LNCaP clone FGC (cell line): ENCODE measurements at regions not wholly inside any gene's neighbourhood (a gene's known extent, or its start where the extent isn't known, plus 50 kb on each side); places are given as distances from the start of the nearest gene placed in this dataset.

Experiments used
- DNase-seq: peaks from one replicate; pipeline ENCODE4 v3.0.0-alpha.2; 2011; ENCODE audit warnings: low read depth
- H3K4me3 ChIP-seq: 2 replicates; pipeline ENCODE4 v1.5.1; 2011; ENCODE audit warnings: mild to moderate bottlenecking, low read depth, low read length, control low read depth
- CTCF ChIP-seq: IDR thresholded peaks from 2 replicates; pipeline ENCODE4 v1.5.1; 2012; ENCODE audit warnings: mild to moderate bottlenecking; ENCODE audit not compliant: control insufficient read depth, insufficient read depth; ENCODE audit errors: extremely low read depth

GRCh38 chr15:95832668-95833067 lies 497.8 kb upstream of the NR2F2 start:
- DNase-seq: no peak
- no peak overlapping the region for H3K4me3 ChIP-seq
- TF ChIP-seq CTCF: no peak

GRCh38 chr15:95834028-95834804 lies 496.3 kb upstream of the NR2F2 start:
- DNase-seq: no peak
- no peak for TF ChIP-seq CTCF

GRCh38 chr15:95836536-95836935 lies 494.0 kb upstream of the NR2F2 start:
- no peak for TF ChIP-seq CTCF
- no peak overlapping the region for H3K4me3 ChIP-seq
- no peak for DNase-seq

More at GRCh38 chr15:95834028-95834804, 496.3 kb upstream of the NR2F2 start:
- H3K4me3 ChIP-seq: no peak overlapping the region

GRCh38 chr15:95837341-95838004 lies 493.0 kb upstream of the NR2F2 start:
- no peak for TF ChIP-seq CTCF
- no peak overlapping the region for H3K4me3 ChIP-seq
- DNase-seq: no peak

GRCh38 chr15:95839367-95839782 lies 491.1 kb upstream of the NR2F2 start:
- no peak overlapping the region for H3K4me3 ChIP-seq
- TF ChIP-seq CTCF: no peak
- DNase-seq: no peak

GRCh38 chr15:95840004-95840403 lies 490.5 kb upstream of the NR2F2 start:
- DNase-seq: no peak
- TF ChIP-seq CTCF: no peak
- no peak overlapping the region for H3K4me3 ChIP-seq
